Ammon's horn (tissue), 1 donor: ENCODE measurements at regions not wholly inside any gene's neighbourhood (a gene's known extent, or its start where the extent isn't known, plus 50 kb on each side); places are given as distances from the start of the nearest gene placed in this dataset.
A peak's percentile ranks its signal among the peaks of the same experiment; 100 is the strongest.
"Not testable (repeated sequence)": the region's sequence is repeated elsewhere in the genome, so short reads cannot be mapped to it uniquely, and the experiment has no call there.

Experiments
- DNase-seq: peaks from one replicate; pipeline ENCODE4 v3.0.0-alpha.2; 2016; ENCODE audit warnings: low spot score

DNA sequence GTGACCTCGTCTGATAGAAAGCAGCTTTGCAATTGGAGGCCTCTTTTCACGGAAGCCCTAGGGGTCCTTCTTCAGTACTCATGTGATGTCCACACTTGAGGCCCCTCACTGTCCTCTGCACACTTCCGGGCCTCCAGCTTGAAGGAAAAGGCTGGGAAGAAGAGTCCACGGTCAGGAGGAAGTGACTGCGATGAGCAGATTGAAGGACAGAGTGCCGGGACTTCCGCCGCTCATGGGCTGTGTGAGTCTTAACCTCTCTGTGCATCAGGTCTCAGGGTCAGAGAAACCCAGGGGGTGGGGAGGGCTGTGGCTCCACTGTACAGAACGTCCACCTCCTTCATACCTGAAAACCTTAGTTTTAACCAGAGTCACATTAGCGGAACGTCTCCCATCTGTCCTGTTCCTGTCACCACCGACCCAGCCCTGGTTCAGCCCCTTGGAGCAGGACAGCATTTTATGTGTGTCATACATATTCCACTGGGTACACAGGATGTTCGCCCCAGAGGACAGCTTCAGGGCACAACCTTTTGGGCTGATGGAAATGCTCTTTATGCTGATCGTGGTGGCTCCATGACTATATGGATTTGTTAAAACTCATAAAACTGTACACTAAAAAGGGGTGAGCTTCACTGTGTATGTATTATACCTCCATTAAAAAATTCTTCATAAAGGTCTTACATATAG is 51.0 kb upstream of the SORCS2 start:
- no peak for DNase-seq

DNA sequence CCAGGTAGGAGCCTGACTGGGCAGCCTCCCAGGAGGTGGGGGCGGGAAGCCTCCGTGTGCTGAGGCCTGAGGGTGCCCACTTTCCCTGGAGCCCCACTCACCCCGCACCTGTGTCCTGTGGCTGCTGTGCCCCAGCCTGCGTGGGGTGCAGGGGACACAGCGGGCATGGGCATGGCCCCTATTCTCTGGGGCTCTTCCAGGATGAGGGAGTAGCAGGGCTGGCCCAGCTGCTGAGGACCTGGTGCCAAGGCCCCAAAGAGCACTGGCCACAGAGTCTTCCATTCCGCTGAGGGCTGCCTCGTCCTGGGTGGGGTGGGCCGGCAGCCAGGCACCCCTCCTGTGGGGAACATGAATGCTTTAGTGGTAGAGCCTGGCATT is 51.7 kb upstream of the SORCS2 start:
- no peak for DNase-seq

GRCh38 chr4:7140062-7140691 is 52.2 kb upstream of the SORCS2 start:
- no peak for DNase-seq

GRCh38 chr4:7139167-7139982 is 53.0 kb upstream of the SORCS2 start:
- no peak for DNase-seq

DNA sequence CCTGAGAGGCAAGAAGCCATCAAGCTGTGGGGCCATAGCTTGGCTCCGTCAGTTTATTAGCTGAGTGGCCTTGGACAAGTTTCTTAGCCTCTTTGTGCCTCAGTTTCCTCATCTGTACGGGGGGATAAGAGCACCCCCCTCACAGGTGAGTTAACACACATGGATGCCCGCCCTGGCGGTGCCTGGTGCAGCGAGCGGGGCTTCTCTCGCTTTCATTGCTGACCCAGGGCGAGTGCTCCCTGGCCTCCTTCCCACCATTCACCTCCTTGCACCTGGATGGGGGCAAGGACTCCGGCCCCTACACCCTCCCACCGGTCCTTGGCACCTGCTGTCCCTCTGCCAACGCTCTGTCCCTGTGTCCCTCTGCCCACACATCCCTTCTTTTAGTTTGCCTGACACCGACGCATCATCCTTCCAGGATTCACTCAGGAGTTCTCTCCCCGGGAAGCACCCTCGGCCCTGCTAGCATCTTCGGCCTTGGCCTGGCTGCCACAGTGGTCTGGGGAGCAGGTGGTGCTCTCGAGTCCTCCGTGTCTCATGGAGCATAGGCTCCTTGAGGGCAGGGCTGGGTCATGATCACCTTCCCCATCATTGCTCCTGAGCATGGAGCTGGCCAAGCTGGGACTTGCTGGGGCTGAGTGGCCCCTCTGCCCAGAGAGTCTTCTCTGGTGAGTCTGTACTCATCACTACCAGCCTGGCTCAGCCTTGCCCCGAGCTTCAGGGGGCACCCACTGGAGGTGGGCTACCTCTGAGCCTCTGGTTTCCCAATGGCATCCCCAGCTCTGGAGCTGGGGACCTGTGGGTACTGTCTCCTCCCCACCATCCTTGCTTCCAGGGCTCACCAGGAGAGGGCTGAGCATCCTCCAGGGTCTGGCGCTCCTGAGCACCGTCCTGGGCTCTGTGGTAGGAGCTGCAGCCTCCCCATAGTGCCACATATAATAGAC is 53.8 kb upstream of the SORCS2 start:
- no peak for DNase-seq

DNA sequence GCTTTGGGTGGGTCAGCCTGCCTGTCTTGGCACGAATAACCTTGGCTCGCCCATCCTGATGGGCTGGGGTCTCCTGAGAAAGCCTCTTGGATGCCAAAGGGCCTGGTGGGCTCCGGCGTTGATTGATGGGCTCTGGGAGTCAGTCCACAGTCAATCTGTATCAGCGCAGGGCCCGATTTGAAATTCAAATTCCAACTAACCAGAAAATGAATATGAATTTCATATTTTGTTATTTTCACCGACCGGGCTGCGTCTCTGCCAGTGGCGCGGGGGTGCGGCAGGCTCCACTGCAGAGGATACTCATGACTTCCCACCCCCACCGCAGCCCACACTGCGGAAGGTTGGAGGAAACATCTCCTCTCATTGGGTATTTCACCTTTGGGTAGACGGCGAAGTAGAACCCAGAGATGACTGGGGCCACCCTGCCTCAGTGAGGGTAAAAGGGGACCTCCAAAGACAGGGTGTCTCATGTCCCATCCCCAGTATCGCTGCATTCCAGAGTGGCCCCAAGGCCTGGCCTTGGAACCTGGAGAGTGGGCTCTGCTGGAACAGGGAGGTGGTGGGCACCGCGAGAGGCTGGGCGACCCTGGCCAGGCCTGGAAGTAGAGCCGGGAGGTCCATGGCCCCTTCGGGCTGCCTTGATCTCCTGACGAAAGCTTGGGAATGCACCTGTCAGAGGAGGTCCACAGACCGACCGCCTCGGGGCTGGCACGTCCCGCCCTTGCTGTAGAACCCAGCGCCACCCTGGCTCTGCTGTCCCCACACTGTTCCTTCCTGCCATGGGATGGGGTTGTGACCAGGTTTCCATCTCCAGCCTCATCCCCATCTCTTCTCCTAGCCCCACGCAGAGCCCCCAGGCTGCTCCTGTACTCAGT is 54.8 kb upstream of the SORCS2 start:
- DNase-seq: no peak

- DNase-seq: no peak
Measured at GRCh38 chr4:7136351-7136750, 56.0 kb upstream of the SORCS2 start.

DNA sequence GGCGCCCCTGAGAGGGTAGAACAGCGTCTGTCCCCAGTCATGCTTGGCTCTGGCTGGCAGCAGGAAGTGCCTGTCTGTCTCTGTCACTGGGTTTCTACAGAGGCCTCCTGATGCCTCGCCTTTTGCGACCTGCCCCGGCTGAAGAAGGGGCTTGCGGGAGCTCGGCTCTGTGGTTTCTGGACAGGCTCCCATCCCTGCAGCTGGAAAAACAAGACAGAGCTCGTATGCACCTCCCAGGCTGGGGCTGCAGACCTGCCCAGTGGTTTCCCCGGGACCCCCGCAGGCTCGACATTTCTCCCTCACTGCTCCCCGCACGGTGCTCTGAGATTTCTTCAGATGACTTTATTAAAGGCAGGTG is 57.0 kb upstream of the SORCS2 start:
- no peak for DNase-seq

DNA sequence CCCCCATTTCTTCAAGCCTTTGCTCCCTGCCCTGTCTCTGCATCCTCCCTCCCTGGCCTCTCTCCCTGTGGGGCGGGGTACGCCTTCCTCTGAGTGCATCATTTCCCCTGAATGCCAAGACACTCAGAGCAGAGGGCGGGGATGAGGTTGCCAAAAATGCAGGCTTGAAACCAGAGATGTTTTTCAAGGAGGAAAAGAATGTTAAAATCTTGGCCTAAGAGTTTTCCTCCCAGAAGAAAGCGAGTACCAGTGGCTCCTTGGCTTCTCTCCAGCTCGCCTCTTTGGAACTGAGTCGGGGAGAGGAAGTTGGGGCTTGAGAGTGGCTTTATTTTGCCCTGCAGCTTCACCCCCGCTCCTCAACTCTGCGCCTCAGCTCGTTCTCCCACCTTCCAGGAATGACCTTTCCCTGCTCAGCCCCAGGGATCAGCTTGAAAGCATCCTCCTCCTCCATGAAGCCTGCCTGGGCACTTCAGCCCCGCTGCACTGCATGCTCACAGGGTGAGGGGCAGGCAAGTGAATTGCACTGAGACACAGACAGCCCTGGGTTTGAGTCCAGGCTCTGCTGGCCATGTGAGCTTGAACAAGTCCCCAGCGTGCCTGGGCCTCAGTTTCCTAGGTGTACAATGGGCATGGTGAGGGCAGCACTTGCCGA is 57.5 kb upstream of the SORCS2 start:
- peak; percentile 29 for DNase-seq

- not testable (repeated sequence) for DNase-seq
Measured at GRCh38 chr4:7133818-7134650, 58.3 kb upstream of the SORCS2 start.

DNA sequence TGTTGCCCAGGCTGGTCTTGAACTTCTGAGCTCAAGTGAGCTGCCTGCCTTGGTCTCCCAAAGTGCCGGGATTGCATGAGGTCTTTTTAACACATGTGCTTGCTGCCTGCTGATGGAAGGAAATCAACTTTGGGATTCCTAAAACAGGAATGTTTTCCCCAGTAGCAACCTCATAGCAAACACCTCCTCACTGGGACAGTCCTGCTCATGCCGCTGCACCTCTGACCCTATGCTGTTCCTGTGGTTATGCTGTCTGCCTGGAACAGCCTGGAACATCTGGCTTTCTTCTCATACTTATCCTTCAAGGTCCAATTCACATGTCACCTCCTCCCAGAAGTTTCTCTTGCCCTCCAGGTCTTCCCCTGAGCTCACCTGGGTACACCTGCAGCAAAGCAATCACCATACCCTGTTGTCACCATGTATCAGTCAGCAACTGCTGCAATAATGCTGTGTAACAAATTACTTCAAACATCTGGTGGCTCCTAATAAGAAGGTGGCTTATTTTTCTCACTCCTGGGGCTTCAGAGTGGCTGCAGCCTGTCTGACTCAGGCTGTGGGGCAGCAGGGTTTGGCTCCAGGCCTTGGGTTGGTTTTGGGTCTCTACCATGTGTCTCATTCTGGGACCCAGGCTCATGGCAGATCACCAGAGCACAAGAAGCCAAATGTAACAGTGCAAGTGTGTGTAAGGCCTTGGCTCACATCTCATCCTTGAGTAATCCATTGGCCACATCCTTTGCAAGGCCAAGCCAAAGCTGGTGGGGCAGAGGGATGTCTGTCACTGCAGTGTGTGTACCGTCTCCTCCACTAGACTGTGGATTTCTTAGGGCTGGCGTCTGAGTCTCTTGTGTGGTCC is 59.4 kb upstream of the SORCS2 start:
- no peak for DNase-seq

GRCh38 chr4:7132249-7132648 is 60.1 kb upstream of the SORCS2 start:
- no peak for DNase-seq

DNA sequence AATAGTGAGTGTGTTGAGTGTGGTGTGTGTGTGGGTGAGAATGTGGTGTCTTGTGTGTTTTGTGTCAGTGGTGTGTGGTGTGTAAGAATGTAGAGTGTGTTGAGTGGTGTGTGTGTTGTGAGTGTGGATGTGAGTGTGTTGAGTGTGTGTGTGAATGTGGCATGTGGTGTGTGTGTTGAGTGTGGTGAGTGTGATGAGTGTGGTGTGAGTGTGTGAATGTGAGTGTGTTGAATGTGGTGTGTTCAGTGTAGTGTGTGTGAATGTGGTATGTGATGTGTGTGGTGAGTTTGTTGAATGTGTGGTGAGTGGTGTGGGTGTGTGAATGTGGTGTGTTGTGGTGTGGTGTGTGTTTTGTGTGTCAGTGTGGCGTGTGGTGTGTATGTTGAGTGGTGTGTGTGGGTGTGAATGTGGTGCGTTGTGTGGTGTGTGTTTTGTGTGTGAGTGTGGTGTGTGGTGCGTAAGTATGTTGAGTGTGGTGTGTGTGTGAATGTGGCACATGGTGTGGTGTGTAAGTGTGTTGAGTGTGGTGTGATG is 60.8 kb upstream of the SORCS2 start:
- DNase-seq: no peak

DNA sequence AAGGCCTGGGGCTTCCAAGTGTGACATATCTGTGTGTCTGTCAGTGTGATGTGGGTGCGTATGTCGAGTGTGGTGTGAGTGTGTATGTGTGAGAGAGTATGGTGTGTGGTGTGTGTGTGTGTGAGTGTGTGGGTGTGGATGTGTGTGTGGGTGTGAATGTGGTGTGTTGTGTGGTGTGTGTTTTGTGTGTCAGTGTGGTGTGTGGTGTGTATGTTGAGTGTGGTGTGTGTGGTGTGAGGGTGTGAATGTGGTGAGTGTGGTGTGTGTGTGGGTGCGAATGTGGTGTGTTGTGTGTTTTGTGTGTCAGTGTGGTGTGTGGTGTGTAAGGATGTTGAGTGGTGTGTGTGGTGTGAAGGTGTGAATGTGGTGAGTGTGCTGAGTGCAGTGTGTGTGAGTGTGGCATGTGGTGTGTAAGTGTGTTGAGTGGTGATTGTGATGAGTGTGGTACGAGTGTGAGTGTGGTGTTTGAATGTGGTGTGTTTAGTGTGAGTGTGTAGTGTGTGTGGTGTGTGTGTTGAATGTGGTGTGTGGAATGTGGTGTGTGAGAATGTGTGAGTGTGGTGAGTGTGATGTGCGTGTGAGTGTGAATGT is 61.6 kb upstream of the SORCS2 start:
- no peak for DNase-seq

- no peak for DNase-seq
Measured at GRCh38 chr4:7129871-7130620, 62.2 kb upstream of the GRPEL1 start.

DNA sequence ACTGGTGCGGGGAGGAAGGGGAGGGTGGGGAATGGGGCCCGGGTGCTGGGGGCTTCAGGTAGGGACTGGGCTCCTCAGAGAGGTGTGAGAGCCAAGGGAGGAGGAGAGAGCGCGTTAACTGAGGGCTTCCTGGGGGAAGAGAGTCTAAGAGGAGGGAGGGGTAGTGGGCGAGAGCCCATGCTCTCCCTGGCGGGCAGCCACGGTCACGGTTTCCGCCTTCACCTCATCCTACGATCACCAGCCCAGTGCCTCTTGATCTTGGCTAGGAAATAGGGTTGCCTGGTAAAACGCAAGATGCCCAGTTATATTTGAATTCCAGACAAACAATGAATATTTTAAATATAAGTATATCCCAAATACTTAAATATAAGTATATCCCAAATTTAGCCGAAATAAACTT is 60.8 kb upstream of the GRPEL1 start:
- DNase-seq: no peak

DNA sequence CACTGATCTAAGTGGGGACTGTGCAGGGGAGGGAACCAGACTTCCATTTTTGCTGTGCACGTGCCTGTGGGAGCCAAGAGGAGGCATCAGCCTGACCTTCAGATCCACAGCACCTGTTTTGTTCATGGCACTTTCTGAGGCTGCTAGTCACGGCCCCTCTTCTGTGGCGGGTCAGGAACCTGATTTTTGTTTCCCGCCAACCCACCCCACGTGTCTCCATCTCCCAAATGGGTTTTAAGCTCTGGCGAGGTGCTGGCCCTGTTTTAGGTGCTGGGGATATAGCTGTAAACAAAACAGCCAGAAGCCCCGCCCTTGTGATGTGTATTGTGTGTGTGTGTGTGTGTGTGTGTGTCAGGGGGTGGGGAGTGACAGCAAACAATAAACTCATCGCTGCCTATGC is 60.4 kb upstream of the GRPEL1 start:
- no peak for DNase-seq
